ENCODE measurements at regions not wholly inside any gene's neighbourhood (a gene's known extent, or its start where the extent isn't known, plus 50 kb on each side); places are given as distances from the start of the nearest gene placed in this dataset.

DNA sequence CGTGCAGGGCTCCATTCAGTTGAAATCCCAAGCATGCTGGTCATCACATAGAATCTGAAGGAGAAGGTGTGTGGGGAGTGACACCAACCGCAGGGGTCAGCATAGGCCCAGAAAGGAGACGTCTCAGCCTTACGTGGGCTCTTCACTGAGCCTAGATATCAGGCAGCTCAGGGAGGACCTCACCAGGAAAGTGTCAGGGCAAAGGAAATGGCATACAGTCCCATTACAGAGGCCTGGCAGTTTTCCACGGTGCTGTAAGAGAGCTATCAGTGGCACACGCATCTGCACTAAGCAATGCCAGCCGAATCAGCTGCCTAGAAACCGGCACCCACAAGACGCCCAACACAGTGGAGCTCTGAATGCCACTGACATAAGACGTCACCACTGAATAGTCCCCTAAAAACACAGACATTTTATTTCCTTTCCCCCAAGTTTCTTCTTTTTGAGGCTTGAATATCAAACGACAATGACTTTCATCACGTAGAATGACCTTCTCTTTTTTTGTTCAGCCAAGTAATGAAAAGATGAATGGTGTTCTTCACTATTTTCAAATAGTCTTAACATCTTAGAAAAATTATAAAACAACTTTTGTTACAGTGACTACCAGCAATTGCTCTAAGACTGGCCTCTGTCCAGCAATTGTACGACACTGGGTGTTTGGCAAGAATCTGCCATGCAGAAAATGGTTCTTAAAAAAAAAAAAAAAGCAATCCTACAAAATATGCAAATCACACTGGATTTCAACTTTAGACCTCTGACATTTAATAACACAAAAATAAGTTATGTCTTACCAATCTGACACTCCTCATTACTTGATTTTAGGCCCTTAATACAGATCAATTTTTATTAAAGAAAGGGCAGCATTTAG is 88.9 kb upstream of the FOXQ1 start:
- Histone ChIP-seq H3K4me3 (replicated peaks in 1 of 4; ENCODE audit: control extremely low read depth in 1 of 4, insufficient read depth in 1 of 4, low read depth in 3 of 4, low read length in 4 of 4) (no peak overlapping the region), H3K27ac (ENCODE audit: insufficient read depth, low read length) (no peak overlapping the region), H2AFZ (ENCODE audit: low read length) (no peak overlapping the region), H3K9me3 (ENCODE audit: control insufficient read depth, insufficient read depth, low read depth, low read length) (no peaks in the 10 kb centered on the region), H3K4me1 (ENCODE audit: control insufficient read depth, extremely low read depth, insufficient read depth, low read length) (no peaks in the 10 kb centered on the region), H3K79me2 (ENCODE audit: control insufficient read depth, insufficient read depth, low read length) (no peaks in the 10 kb centered on the region), H3K9ac (ENCODE audit: insufficient read depth, low read length) (no peak overlapping the region), H3K4me2 (ENCODE audit: extremely low read depth, insufficient read depth, low read length) (no peak overlapping the region), H4K20me1 (ENCODE audit: control insufficient read depth, extremely low read depth, insufficient read depth, low read length) (no peaks in the 10 kb centered on the region), H3K36me3 (ENCODE audit: control insufficient read depth, insufficient read depth, low read length) (no peaks in the 10 kb centered on the region), H3K27me3 (ENCODE audit: control insufficient read depth, insufficient read depth, low read length) (no peaks in the 10 kb centered on the region)
- no peak for TF ChIP-seq EZH2 (IDR thresholded peaks at IDR 0.05; ENCODE audit: low read length, missing control alignments)
- TF ChIP-seq, protein P1, sequence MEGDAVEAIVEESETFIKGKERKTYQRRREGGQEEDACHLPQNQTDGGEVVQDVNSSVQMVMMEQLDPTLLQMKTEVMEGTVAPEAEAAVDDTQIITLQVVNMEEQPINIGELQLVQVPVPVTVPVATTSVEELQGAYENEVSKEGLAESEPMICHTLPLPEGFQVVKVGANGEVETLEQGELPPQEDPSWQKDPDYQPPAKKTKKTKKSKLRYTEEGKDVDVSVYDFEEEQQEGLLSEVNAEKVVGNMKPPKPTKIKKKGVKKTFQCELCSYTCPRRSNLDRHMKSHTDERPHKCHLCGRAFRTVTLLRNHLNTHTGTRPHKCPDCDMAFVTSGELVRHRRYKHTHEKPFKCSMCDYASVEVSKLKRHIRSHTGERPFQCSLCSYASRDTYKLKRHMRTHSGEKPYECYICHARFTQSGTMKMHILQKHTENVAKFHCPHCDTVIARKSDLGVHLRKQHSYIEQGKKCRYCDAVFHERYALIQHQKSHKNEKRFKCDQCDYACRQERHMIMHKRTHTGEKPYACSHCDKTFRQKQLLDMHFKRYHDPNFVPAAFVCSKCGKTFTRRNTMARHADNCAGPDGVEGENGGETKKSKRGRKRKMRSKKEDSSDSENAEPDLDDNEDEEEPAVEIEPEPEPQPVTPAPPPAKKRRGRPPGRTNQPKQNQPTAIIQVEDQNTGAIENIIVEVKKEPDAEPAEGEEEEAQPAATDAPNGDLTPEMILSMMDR (conservative IDR thresholded peaks at IDR 0.05 in 1 of 2, IDR thresholded peaks at IDR 0.05 in 1 of 2; ENCODE audit: low read depth in 1 of 2, low read length in 2 of 2), result no peak
- DNase-seq (ENCODE audit: low read depth in 2 of 2), result no peak

DNA sequence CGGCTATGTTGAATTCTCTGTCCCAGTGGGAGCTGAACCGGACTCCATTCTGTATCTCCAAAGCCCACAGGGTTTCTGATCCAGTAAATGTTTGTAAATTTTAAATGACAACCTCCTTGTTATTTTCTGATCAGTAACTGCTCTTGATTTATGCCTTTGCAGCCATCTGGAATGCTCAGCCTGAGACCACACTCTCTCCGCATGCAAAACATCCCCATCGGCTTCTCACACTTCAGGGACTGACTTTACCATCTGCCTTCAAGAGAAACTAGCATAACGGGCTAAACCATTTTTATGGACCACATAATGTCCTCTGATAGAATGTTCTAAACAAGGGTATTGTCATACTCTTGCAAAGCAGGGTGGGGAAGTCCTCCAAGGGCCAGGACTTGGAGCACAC is 94.5 kb upstream of the FOXQ1 start:
- Histone ChIP-seq H3K27me3 (ENCODE audit: control insufficient read depth, insufficient read depth, low read length) (no peaks in the 10 kb centered on the region), H3K9ac (ENCODE audit: insufficient read depth, low read length) (no peak overlapping the region), H3K4me3 (replicated peaks in 1 of 4; ENCODE audit: control extremely low read depth in 1 of 4, insufficient read depth in 1 of 4, low read depth in 3 of 4, low read length in 4 of 4) (no peak overlapping the region), H3K79me2 (ENCODE audit: control insufficient read depth, insufficient read depth, low read length) (no peaks in the 10 kb centered on the region), H3K9me3 (ENCODE audit: control insufficient read depth, insufficient read depth, low read depth, low read length) (no peaks in the 10 kb centered on the region), H3K4me2 (ENCODE audit: extremely low read depth, insufficient read depth, low read length) (no peak overlapping the region), H3K36me3 (ENCODE audit: control insufficient read depth, insufficient read depth, low read length) (no peaks in the 10 kb centered on the region), H3K4me1 (ENCODE audit: control insufficient read depth, extremely low read depth, insufficient read depth, low read length) (no peaks in the 10 kb centered on the region), H3K27ac (ENCODE audit: insufficient read depth, low read length) (no peak overlapping the region), H2AFZ (ENCODE audit: low read length) (no peak overlapping the region), H4K20me1 (ENCODE audit: control insufficient read depth, extremely low read depth, insufficient read depth, low read length) (no peaks in the 10 kb centered on the region)
- DNase-seq (ENCODE audit: low read depth in 2 of 2), result no peak
- TF ChIP-seq, protein P1 (conservative IDR thresholded peaks at IDR 0.05 in 1 of 2, IDR thresholded peaks at IDR 0.05 in 1 of 2; ENCODE audit: low read depth in 1 of 2, low read length in 2 of 2), result no peak
- no peak for TF ChIP-seq EZH2 (IDR thresholded peaks at IDR 0.05; ENCODE audit: low read length, missing control alignments)

DNA sequence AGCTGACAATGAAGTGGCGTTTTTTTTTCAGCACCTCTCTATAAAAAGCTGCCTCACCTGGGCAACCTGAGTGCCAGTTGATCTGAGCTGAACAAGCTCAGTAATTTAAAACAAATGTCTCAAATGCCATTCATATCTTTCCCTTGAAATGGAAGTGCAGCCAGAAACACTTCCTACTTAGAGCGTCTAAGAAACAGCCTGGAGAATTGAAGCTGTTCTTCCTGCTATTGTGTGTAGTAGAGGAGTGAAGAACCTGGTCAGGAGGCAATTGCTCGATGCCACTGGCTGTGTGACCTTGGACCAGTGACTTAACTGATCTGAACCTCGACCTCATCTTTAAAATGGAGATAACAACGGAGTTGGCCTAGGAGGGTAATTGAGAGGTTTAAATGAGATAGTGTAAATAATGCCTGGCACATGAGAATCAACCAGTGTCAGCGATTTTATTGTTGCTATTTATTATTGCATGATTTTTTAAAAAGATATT is 95.4 kb upstream of the FOXQ1 start:
- H3K4me3 ChIP-seq (replicated peaks in 1 of 4; ENCODE audit: control extremely low read depth in 1 of 4, insufficient read depth in 1 of 4, low read depth in 3 of 4, low read length in 4 of 4), result no peak overlapping the region
- H4K20me1 ChIP-seq (ENCODE audit: control insufficient read depth, extremely low read depth, insufficient read depth, low read length), result no peaks in the 10 kb centered on the region
- no peaks in the 10 kb centered on the region for H3K9me3 ChIP-seq (ENCODE audit: control insufficient read depth, insufficient read depth, low read depth, low read length)
- H3K9ac ChIP-seq (ENCODE audit: insufficient read depth, low read length), result no peak overlapping the region
- no peak overlapping the region for H3K4me2 ChIP-seq (ENCODE audit: extremely low read depth, insufficient read depth, low read length)
- DNase-seq (ENCODE audit: low read depth in 2 of 2), result no peak
- no peaks in the 10 kb centered on the region for H3K36me3 ChIP-seq (ENCODE audit: control insufficient read depth, insufficient read depth, low read length)
- no peaks in the 10 kb centered on the region for H3K4me1 ChIP-seq (ENCODE audit: control insufficient read depth, extremely low read depth, insufficient read depth, low read length)
- no peaks in the 10 kb centered on the region for H3K79me2 ChIP-seq (ENCODE audit: control insufficient read depth, insufficient read depth, low read length)
- no peaks in the 10 kb centered on the region for H3K27me3 ChIP-seq (ENCODE audit: control insufficient read depth, insufficient read depth, low read length)
- no peak overlapping the region for H3K27ac ChIP-seq (ENCODE audit: insufficient read depth, low read length)
- H2AFZ ChIP-seq (ENCODE audit: low read length), result no peak overlapping the region
- TF ChIP-seq EZH2 (IDR thresholded peaks at IDR 0.05; ENCODE audit: low read length, missing control alignments), result no peak
- TF ChIP-seq, protein P1 (conservative IDR thresholded peaks at IDR 0.05 in 1 of 2, IDR thresholded peaks at IDR 0.05 in 1 of 2; ENCODE audit: low read depth in 1 of 2, low read length in 2 of 2), result no peak
